ENCODE measurements at regions not wholly inside any gene's neighbourhood (a gene's known extent, or its start where the extent isn't known, plus 50 kb on each side); places are given as distances from the start of the nearest gene placed in this dataset.

DNA sequence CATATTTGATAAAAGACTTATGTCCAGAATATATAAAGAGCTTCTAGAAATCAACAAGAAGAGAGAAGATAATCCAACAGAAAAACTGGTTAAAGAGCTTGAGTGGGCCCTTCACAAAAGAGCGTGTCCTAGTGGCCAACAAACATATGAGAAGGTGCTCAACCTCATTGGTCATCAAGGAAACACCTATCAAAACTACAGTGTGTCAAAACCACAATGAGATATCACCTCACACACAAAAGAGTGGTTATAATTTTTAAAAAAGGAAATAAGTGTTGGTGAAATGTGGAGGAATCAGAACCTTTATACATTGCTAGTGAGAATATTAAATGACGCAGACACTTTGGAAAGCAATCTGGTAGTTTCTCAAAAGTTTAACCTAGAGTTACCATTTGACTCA lies 68.4 kb upstream of the KLF13 start:
- DNase-seq (ENCODE audit: extremely low spot score, insufficient read length, low read depth): no peak

DNA sequence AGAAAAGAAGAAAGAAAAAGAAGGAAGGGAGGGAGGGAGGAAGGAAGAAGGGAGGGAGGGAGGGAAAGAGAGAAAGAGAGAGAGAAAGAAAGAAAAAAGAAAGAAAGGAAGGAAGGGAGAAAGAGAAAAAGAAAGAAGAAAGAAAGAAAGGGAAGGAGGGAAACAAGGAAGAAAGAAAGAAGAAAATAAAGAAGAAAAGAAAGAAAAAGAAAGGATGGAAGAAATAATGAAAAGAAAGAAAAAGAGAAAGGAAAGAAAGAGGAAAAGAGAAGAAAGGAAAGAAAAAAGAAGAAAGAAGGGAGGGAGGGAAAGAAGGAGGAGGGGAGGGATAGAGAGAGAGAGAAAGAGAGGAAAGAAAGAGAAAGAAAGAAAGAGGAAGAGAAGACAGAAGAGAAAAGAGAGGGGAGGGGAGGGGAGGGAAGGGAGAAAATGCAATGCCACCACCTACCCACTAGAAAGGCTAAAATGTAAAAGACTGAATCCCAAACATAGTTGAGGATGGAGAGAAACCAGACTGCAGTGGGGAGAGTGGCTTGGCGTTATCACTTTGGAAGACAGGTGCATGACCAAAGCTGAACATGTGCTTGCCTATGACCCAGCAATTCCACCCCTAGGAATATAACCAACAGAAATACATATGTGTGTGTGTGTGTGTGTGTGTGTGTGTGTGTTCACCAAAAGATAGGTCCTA lies 66.9 kb upstream of the KLF13 start:
- no peak for DNase-seq (ENCODE audit: extremely low spot score, insufficient read length, low read depth)

More for the DNA sequence above, 68.4 kb upstream of the KLF13 start:
- peak; percentile 26 for FAIRE-seq

DNA sequence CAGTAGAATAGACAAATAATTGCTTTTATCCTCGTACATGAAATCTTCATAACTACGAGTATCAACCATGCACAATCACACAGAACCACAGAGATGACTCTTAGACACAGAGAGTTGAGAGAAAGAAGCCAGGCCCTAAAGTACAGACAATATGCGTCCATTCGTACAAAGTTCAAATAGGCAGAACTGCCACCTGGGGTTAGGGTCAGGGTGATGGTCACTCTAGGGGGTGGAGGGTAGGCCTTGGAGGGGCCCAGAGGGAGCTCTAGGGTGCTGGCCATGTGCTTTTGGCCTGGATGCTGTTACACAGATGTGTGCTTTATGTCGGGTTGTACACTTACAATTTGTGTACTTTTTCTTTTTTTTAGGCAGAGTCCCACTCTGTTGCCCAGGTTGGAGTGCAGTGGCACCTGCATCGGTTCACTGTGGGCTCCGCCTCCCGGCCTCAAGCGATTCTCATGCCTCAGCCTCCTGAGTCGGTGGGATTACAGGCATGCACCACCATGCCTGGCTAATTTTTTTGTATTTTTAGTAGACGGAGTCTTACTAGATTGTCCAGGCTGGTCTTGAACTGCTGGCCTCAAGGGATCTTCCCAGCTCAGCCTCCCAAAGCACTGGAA lies 65.9 kb upstream of the KLF13 start:
- no peak for DNase-seq (ENCODE audit: extremely low spot score, insufficient read length, low read depth)
- no peak for FAIRE-seq

More for the DNA sequence above, 66.9 kb upstream of the KLF13 start:
- FAIRE-seq: no peak

DNA sequence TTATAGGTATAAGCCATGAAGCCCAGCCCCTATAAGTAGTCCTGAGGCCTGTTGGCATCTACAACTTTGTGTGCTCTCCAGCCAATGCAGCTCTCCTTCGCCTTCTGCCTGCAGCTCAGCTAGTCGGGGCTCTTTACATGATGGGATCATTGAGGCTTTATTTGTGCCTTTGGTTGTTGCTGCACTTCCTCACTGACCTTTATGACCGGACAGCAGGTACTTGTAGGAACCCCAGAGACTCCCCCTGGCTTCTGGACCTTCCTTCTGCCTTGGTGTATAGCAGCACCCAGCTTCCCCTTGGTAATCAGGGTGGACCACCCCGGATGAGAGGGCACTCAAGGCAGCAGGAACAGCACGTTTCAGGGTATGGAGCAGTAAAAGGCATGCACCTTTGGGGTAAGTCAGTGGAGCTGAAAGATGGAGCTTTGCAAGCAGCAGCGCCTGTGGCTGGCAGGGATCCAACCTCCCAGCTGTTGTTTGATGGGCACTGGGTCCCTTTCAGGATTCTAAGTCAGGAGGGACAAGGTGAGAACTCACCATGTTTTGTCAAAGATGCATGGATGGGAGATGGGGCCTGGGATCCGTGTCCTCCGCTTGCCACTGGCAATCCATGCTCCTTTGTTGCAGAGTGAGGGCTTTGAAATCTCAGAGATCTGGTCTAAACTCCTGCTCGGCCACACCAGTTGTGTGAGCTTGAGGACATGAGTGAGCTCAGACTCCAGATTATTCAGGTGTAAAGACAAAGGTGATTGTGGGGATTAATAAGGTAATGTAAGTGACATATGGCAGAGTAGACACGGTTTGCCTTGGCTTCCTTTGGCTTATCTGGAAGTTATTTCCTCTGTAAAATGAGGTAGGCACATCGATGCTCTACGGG lies 65.1 kb upstream of the KLF13 start:
- DNase-seq (ENCODE audit: extremely low spot score, insufficient read length, low read depth) (no peak), FAIRE-seq (no peak)

DNA sequence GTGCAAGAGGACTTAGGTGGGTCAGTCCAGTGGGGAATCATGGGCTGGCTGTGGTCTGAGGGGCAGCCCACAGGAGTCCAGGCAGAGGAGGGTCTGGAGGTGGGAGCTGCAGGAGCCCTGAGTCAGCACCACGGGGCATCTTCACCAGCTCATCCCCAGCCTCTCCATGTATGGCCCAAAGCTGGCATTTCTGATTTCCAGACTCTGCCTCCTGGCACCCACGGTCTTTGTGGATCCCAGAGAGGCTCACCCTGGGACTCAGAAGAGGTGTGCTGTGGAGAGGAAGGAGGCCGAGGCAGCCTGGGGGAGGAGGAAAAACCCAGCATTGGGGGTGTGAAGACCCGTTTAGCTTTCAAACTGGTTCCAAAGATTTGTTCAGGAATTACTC lies 64.5 kb upstream of the KLF13 start:
- FAIRE-seq (no peak), DNase-seq (ENCODE audit: extremely low spot score, insufficient read length, low read depth) (no peak)

DNA sequence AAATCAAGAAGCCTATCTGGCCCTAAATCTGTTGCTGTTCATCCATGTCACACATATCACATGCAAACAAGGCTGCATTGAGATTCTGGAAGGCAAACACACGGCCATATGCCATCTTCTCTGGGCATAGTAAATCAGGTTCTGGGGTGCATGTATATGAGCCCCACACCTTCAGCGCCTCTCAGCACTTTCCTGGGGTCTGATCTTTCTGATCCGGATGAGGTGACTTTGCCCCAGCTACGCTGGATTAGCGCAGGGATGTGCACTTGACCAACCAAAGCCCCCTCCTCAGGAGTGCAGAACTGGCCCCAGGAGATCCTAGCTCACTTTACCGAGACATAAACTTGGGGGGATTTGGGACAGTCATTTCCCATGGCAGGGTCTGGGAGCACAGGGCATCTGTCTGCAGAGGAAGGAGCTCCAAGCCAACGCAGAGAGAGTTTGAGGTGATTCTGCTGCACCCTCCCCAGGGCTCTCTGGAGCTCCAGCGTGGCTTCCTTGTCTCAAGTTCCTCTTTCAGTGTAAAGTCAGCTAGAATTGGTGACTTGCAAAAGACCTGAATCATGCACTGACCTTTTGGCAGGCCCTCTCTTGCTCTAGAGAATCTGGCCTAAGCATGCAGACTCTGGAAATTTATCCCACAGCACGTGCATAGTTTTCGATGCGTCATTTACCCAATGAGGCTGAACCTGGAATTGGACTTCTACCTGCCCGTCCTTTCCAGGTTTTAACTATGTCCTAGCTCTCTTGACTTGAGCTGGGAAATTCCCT lies 63.5 kb upstream of the KLF13 start:
- DNase-seq (ENCODE audit: extremely low spot score, insufficient read length, low read depth) (peak; percentile 42), FAIRE-seq (peak; percentile 99)

DNA sequence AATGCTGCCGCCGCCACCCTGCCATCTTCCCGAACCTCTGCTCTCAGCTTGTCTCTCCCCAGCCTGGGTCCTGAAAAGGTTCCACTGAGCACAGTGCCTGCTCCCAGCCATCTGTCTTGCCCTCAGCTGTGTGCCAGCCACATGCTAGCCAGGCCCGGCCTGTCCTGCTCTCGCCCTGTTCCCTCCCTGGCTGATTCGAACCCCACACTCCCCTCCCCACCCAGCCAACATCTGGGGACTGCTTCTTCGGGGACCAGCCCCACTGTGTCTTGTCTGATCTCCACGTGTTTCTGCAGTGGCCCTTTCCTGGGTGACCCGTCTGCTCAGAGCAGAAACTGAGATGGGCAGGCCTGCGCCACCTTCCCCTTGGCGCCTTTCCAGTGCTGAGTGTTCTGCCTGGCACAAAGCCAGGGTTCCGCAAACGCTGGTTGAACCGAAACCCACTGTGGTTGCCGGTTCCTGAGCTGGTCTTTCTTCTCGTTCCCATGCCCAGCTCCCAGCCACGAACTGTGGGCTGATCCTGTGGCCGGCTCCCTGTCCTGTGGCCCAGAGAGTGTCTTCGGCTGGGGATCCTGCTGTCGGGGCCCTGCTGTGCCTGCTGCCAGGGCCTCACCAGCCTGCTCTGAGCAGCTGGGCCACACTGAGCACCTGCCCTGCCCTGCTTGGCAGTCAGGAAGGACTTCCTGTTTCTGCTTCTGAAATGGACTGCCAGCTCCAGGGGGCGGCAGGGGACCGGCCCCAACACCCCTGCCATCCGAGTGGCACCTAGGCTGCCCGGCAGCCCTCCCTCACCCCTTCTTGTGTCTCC lies 62.7 kb upstream of the KLF13 start:
- FAIRE-seq: no peak
- no peak for DNase-seq (ENCODE audit: extremely low spot score, insufficient read length, low read depth)

DNA sequence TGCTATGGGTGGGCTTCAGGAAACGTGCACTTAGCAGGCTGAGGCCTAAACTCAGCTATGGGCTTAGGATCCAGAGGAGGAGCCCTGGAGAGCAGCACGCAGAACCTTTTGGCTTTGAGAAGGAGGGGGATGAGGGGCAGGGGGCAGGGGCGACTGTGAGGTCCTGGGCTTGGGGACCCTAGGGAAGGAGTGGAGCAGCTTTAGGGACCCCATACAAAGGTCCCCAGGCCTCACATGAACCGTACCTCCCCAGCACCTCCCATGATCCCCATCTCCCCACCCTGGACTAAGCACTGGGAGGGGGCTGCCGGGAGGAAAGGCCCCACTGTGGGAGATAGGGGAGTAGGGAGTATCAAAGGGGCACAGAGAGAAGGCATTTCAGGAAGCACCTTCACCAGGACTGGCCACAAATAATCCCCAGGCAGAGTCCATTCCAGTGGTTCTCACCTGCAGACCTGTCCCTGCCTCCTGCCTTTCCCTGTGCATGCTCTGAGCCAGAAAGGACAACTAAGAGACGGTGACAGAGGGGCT lies 62.0 kb upstream of the KLF13 start:
- no peak for DNase-seq (ENCODE audit: extremely low spot score, insufficient read length, low read depth)

DNA sequence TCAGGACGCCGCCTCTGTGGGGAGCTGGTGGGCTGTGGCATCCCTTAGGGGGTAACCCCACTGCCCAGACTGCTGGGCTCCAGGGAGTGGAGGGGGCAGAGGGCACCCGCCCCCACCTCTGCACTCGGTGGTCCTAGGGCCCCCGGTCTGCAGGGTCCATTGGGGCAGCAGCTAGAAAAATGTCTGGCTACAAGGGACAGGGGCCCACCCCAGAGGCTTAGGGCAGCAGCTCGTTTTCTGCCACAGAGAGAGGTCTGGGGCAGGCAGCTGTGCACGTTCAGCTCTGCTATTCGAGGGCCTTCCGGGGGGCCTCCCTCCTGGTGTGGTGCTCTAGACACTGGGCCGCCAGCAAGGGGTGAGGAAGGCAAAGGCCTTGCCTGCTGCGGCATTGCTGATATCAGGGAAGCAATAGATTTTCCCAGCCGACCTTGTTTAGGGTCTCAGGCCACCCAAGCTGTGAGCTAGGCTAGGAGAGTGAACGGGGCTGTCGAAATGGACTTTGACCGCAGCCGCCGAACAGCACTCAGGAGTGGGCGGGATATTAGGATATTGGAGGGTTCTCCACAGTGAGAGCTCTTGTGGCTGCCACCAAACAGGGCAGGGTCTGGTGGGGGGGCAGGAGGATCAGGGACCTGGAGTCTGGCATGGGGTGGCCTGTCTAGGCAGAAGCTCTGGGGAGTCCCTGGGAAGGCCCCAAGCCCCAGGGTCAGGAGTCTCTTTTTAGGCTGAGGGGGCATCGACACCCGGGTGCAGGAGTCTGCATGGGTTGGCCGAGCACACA lies 61.4 kb upstream of the KLF13 start:
- no peak for DNase-seq (ENCODE audit: extremely low spot score, insufficient read length, low read depth)
- FAIRE-seq: no peak

More for the DNA sequence above, 62.0 kb upstream of the KLF13 start:
- peak; percentile 21 for FAIRE-seq

DNA sequence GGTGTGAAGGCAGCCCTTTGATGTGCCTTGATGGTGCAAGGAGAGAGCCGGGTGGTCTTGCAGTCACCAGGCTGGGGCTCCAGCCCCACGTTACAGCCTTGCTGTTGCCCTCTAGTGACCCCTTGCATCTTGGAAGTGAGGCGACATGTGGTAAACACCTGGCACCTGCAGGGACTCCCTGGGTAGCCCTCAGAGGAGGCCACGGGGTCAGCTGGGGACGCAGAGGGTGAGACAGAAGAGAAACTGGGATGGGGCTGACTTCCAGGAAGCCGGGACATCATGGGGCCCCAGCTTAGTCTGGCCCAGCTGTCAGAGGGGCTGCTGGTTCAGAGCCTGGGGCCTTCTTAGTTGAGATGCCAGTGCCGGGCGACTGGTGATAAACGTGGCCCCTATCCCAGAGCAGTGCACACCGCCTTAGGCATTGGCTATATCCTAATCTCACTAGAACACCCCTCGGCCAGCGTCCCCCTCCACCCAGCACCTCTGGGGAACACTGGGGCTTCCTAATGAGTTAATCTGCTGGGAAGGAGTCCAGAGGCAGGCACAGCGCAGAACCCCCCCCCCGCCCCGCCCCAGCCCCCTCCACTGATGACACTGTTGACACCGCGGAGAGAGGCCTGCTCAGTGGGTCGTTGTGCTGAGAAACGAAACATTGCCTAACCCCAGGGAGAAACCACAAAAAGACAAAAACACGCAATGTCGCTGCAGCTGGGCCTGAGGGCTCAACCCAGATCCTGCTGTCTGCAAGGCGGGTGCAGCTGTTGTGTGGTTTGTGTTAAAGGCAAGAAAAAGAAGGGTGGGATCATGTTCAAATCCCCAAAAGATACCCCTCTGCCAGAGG lies 60.5 kb upstream of the KLF13 start:
- peak; percentile 76 for DNase-seq (ENCODE audit: extremely low spot score, insufficient read length, low read depth)
- FAIRE-seq: peak; percentile 100

DNA sequence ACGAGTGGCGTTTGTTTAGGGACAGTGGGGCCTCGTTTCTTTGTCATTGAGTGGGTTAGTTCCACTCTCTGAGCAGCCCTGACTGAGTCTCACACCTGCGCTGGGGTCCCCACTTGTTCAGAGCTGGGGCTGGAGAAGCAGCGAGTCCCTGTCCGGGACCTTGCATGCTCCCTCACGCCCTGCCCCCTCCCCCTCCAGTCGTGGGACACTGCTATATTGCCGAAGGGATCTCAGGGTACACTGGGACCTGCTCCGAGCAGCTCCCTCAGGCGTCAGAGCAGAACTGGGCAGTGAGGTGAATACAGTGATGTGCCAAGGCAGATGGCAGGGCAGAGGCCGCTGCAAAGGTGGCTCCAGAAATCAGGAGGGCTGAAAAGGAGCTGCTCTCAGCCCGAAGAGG lies 59.9 kb upstream of the KLF13 start:
- DNase-seq (ENCODE audit: extremely low spot score, insufficient read length, low read depth) (no peak), FAIRE-seq (no peak)

DNA sequence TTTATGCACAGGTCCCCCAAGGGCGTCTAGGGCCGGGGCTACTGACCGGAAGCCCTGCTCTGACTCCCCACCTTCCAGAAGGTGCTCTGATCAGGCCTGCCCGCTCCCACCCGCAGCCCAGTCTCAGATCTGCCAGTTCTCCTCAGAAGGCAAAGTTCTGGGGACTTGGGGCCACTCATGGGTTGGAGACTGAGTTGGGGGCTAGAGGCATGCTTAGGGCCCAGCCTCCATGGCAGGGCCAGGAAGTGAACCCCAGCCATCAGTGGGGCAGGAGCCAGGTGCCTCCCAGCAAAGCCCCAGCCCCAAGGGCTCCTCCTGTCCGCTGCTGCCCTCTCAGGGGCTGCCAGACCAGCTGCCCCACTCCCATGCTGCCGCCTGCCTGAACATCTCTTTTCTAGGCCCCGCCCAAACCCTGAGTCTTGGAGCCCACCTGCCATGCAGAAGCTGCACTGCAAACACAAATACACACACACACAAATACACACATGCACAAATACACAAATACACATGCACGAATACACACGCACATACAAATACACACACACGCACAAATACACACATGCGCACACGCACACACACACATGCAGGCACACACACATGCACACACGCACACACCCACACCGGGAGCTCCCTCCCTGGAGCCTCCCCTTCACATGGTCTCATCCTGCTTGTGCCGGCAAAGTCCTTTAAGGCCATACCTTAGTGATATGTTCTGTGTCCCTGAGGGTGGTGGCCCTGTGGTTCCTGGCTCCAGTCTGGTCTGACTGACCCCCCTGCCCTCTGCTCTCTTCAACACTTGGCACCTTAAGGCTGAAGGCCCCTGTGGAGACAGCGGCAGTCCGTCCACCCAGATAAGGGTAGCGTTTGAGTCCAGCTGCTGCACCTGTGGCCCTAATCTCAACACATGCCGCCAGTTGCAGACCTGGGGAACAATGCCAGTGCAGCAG lies 59.2 kb upstream of the KLF13 start:
- FAIRE-seq: no peak
- DNase-seq (ENCODE audit: extremely low spot score, insufficient read length, low read depth): no peak

DNA sequence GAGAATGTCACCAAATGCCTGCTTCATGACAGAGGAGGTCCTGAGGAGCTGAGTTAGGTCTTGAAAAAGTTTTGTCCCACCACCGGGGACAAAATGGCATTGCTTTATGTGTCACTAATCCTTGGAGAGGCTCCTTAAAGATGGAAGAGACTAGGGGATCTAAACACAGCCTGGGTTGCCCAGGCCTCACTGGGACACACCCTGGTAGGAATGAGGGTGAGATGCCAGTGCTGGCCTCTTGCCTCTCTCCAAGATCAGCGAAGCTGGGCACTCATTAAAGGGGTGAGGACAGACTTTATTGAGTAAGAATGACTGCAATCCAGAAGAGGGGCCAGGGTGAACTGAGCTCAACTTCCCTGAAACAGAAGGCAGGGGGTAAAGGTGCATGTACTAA lies 58.5 kb upstream of the KLF13 start:
- DNase-seq (ENCODE audit: extremely low spot score, insufficient read length, low read depth): no peak
- no peak for FAIRE-seq

DNA sequence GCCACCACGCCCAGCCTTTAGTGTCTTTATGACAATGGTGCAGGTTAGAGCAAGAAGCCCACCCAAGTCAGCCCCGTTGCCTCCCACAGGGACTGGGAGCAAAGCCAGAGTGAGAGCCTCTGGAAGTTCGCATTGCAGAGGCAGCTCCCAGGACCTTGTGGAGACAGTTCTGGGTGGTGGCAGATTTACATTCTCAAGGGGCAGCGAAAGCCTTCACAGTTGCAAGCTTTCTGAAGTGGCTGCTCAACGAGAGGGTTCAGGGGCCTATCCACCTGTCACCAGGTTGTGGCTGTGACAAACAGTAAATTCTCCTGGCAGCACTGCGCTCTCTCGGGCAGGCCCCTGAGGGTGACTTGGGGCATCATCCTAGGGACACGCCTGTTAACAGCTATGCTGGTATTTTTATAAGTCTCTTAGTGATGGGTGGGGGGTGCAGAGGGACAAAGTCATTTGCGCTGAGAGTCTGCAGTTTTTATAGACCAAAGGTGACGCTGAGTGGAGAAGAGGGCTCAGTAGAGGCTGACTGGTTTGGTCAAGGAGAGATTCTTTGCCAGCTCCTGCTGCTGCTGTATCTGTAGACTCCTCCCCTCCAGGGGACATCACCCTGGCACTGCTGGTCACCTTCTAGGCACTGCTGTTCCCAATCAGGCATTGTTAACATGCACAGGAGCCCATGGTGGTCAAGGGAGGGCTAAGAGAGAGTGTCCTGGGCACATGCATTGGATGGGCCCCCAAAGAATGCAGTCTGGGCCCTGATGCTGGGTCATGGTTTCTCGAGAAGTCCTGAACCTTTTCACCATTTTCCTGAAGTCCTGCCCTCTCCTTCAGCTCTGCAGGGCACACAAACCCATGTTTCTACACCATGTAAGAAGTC lies 57.5 kb upstream of the KLF13 start:
- FAIRE-seq: no peak
- no peak for DNase-seq (ENCODE audit: extremely low spot score, insufficient read length, low read depth)

DNA sequence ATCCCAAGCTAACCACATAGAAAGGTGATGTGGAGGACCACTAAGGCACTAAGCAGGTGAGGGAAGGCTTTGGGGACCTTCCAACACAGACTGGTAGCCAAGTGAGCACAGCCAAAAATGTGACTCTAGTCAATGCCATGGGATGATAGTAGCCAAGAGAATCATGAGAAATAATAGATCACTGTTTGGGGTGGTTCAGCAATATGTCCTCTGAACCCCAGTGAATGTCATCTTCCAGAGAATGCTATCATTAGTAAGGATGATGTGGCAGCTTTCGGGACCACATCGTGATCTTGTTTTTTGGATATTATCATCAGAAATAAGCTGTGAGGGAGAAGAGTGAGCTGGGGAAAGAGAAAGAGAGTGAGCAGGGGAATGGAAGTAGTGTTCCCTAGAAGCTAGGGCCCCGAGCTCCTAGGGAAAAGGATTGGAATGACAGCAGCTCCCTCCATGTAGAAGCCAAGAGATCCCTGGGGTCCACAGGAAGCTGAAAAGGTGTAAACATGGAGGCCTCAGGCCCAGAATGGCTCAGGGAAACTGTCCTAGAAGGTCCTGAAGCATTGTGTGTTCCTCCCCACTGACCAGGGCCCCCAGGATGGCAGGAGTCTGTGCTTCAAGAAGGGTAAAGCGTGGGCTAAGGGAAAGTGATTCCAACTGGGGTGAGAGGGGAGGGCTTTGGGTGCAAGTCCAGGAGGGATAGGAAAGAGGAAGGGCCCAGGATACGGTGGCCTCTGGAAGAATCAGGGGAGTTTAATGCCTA lies 56.6 kb upstream of the KLF13 start:
- no peak for FAIRE-seq
- DNase-seq (ENCODE audit: extremely low spot score, insufficient read length, low read depth): no peak

Data from GM18507 (cell line).